ENCODE measurements at regions not wholly inside any gene's neighbourhood (a gene's known extent, or its start where the extent isn't known, plus 50 kb on each side); places are given as distances from the start of the nearest gene placed in this dataset.

GRCh38 chr5:15334551-15335266 lies 165.3 kb upstream of the FBXL7 start:
- Histone ChIP-seq H3K27ac (peak overlapping the region; percentile 62 to 78), H3K9me3 (peaks cover 0 to 2% of the 10 kb centered on the region in 2 donors), H3K4me3 (no peak overlapping the region), H3K36me3 (no peaks in the 10 kb centered on the region), H3K27me3 (no peaks in the 10 kb centered on the region), H3K4me1 (no peaks in the 10 kb centered on the region)
- DNase-seq (peak in 1 of 4 donors; percentile 58), ATAC-seq (peak; percentile 86)
- TF ChIP-seq CTCF (IDR thresholded peaks at IDR 0.05): no peak
- intact Hi-C loops (cut with DNase I): no loop called here

GRCh38 chr5:15333091-15333490 lies 166.9 kb upstream of the FBXL7 start:
- Histone ChIP-seq H3K4me1 (no peaks in the 10 kb centered on the region), H3K4me3 (no peak overlapping the region), H3K36me3 (no peaks in the 10 kb centered on the region), H3K27me3 (no peaks in the 10 kb centered on the region), H3K9me3 (peaks cover 0 to 2% of the 10 kb centered on the region in 2 donors), H3K27ac (no peak overlapping the region)
- ATAC-seq (no peak), DNase-seq (no peak)
- no peak for TF ChIP-seq CTCF (IDR thresholded peaks at IDR 0.05)
- intact Hi-C loops (cut with DNase I): no loop called here

GRCh38 chr5:15326932-15327331 lies 173.0 kb upstream of the FBXL7 start:
- no peak overlapping the region for H3K27ac ChIP-seq
- no peaks in the 10 kb centered on the region for H3K36me3 ChIP-seq
- DNase-seq: no peak
- intact Hi-C loops (cut with DNase I): no loop called here
- H3K27me3 ChIP-seq: no peaks in the 10 kb centered on the region
- H3K9me3 ChIP-seq: no peaks in the 10 kb centered on the region
- no peak for TF ChIP-seq CTCF (IDR thresholded peaks at IDR 0.05)
- H3K4me3 ChIP-seq: no peak overlapping the region
- no peaks in the 10 kb centered on the region for H3K4me1 ChIP-seq
- ATAC-seq: peak; percentile 67

GRCh38 chr5:15326471-15326870 lies 173.5 kb upstream of the FBXL7 start:
- no peak for TF ChIP-seq CTCF (IDR thresholded peaks at IDR 0.05)
- ATAC-seq: no peak

GRCh38 chr5:15322421-15322820 lies 177.6 kb upstream of the FBXL7 start:
- H3K27me3 ChIP-seq: no peaks in the 10 kb centered on the region
- intact Hi-C loops (cut with DNase I): no loop called here

More at GRCh38 chr5:15326471-15326870, 173.5 kb upstream of the FBXL7 start:
- DNase-seq: no peak
- H3K36me3 ChIP-seq: no peaks in the 10 kb centered on the region
- H3K9me3 ChIP-seq: no peaks in the 10 kb centered on the region
- H3K27ac ChIP-seq: no peak overlapping the region
- intact Hi-C loops (cut with DNase I): no loop called here
- no peaks in the 10 kb centered on the region for H3K4me1 ChIP-seq
- H3K27me3 ChIP-seq: no peaks in the 10 kb centered on the region
- no peak overlapping the region for H3K4me3 ChIP-seq

More at GRCh38 chr5:15322421-15322820, 177.6 kb upstream of the FBXL7 start:
- DNase-seq (no peak), ATAC-seq (peak; percentile 59)
- Histone ChIP-seq H3K27ac (no peak overlapping the region), H3K9me3 (no peaks in the 10 kb centered on the region), H3K4me3 (no peak overlapping the region), H3K36me3 (no peaks in the 10 kb centered on the region), H3K4me1 (no peaks in the 10 kb centered on the region)
- TF ChIP-seq CTCF (IDR thresholded peaks at IDR 0.05): no peak

All from left lung (tissue), 4 donors.